RWPE1 (cell line): ENCODE measurements at regions not wholly inside any gene's neighbourhood (a gene's known extent, or its start where the extent isn't known, plus 50 kb on each side); places are given as distances from the start of the nearest gene placed in this dataset.
A peak's percentile ranks its signal among the peaks of the same experiment; 100 is the strongest.

ENCODE experiments used
- CTCF ChIA-PET: fragments of 350-600 bp; sonication (Branson Sonifier 250); formaldehyde crosslinking; extraction: SDS; loops from one replicate; lab custom pipeline; 2021; lab: Yijun Ruan, JAX
- POLR2A ChIA-PET: fragments of 400-600 bp; formaldehyde crosslinking; extraction: SDS; loops from one replicate; lab custom pipeline; 2020; ENCODE audit warnings: antibody characterized with exemption; ENCODE audit not compliant: low non-redundant PET; lab: Yijun Ruan, JAX
- DNase-seq: peaks from one replicate; pipeline ENCODE4 v3.0.0; 2012; ENCODE audit warnings: low spot score
- H3K27ac ChIP-seq: fragments of 450-650 bp; 2 replicates; pipeline ENCODE4 v1.5.1; 2017
- TF ChIP-seq, protein P1 (sequence below): fragments of 450-650 bp; conservative IDR thresholded peaks from 2 replicates; pipeline ENCODE4 v1.5.1; 2017; ENCODE audit warnings: low read depth, mild to moderate bottlenecking

DNA sequence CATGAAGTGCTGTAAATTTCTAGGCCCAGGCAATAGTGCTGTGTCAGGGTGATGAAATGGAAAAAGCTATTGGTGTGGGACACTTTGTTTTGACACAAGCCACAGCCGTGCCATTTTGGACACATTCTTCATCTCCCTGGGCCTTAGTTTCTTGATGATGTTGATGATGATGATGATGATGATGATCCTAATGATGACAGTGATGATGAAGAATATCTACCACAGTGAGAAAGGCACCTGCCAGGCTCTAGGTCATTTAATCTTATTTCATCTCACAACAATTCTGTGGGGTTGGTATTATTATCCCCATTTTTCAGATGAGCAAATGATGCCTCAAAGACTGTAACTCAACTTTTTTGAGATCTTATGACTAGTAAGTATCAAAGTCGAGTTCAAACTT, 102.2 kb upstream of the STC2 start:
- TF ChIP-seq, protein P1, sequence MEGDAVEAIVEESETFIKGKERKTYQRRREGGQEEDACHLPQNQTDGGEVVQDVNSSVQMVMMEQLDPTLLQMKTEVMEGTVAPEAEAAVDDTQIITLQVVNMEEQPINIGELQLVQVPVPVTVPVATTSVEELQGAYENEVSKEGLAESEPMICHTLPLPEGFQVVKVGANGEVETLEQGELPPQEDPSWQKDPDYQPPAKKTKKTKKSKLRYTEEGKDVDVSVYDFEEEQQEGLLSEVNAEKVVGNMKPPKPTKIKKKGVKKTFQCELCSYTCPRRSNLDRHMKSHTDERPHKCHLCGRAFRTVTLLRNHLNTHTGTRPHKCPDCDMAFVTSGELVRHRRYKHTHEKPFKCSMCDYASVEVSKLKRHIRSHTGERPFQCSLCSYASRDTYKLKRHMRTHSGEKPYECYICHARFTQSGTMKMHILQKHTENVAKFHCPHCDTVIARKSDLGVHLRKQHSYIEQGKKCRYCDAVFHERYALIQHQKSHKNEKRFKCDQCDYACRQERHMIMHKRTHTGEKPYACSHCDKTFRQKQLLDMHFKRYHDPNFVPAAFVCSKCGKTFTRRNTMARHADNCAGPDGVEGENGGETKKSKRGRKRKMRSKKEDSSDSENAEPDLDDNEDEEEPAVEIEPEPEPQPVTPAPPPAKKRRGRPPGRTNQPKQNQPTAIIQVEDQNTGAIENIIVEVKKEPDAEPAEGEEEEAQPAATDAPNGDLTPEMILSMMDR = no peak
- ChIA-PET CTCF (interaction anchor here (1.1 kb wide), 1 partner anchor 147 kb away, joined by 3 read pairs; no protein-coding TSS in a partner anchor), POLR2A (no interaction called here)
- H3K27ac ChIP-seq = no peak overlapping the region
- no peak for DNase-seq

DNA sequence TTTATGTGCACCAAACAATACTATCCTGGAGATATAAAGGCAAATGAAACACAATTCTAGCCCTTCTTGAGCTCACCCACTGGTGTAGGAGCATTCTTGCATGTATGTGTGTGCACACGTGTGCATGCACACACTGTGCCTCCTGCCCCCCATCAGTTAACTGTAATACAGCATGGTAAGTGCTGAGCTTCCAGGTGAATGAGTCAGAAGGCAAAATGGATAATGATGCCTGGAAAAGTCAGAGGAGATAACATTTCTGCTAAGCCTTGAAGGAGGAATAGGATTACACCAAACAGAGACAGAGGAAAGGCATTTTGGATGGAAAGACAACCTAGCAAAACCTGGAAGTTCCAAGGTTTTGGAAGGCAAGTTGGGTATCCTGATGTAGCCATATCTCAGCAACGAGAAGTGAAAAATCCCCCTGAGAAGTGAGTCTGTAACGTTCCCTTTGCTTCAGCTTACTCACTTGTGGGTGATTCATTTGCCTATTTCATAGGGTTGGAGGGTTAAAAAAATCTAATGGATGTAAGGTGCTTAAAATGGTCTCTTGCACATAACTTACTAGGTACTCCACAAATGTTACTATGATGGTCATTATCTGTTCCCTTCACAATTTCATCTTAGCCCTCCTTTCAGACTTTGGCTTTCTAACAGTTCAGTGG, 101.4 kb upstream of the STC2 start:
- TF ChIP-seq, protein P1 = no peak
- DNase-seq = peak; percentile 19
- H3K27ac ChIP-seq = no peak overlapping the region
- ChIA-PET CTCF (interaction anchor here (0.5 to 1.1 kb wide), 3 partner anchors 21 to 186 kb away, joined by 3 to 4 read pairs (median 3); no protein-coding TSS in a partner anchor), POLR2A (no interaction called here)

DNA sequence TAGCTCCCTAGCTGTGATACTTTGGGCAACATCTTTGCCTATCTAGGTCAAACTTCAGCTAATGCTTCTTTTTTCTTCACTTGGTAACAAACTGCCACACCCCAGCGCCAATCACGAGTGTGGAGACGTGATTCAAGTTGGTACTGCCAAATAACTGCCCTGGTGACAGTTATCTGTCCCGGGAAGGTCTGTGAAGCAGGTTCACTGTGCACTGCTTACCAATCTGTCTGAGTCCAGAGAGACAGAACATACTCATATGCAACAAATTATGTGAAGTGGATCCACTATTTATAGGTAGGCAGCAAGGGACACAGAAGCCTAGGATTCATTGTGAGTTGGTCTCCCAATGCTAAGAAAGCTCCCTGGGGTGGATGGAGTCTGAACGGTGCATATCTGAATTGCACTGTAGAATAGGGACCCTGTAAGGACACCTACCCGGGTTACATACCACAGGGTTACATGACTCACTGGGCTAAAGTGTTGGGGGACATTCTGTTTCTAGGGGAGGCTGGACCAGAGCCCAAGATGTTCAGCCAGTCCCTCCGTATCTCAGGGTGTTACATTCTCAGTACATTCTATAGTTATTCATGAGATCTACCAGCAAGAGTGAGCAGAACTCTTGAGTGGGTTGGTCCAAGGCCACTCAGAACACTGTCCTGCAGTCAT, 95.4 kb upstream of the STC2 start:
- DNase-seq = no peak
- CTCF ChIA-PET = no interaction called here
- H3K27ac ChIP-seq = no peak overlapping the region
- POLR2A ChIA-PET = no interaction called here
- TF ChIP-seq, protein P1 = no peak

DNA sequence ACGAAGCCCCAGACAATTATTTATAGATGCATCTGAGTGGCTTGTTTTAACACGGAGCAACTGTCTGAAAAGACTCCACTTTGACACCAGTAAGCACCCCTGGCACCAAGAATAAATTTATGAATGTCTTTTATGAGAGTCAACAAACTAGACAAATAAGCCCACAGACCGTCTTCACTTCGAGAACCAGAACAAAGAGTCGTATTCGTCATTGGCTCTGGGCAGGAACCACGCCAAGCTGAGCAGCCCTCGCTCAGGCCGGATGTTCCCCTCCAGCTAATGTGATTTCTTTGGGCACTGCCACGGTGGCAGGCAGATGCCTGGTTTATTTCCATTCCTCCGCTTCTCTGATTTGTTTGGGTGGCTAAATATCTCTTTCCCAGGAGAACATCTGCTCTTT, 91.9 kb upstream of the STC2 start:
- DNase-seq = no peak
- H3K27ac ChIP-seq = no peak overlapping the region
- TF ChIP-seq, protein P1 = no peak
- ChIA-PET CTCF (interaction anchor here (0.7 to 2.0 kb wide), 2 partner anchors 127 to 153 kb away, joined by 3 to 6 read pairs; no protein-coding TSS in a partner anchor), POLR2A (no interaction called here)

DNA sequence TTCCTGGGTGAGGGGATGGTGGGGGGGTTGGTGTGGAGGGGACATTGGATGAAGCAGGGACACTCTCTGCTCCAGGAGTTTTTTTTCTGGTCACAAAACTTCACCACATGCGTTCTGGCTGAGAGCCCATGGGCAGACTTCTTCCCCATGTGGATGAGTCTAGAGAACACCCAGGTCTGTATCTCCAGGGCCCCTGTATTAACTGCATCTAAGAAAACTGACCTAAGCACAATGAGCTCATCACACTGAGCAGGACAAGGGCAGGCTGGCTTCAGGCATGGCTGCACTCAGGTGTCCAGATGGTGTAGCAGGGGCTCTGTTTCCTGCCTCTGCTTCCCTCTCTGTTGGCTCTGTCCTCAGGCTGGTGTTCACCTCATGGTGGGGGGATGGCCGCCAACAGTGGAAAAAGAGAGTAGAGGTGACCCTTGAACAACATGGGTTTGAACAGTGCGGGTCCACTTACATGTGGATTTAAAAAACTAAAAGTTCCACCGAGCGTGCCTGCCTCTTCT, 85.3 kb upstream of the STC2 start:
- POLR2A ChIA-PET = no interaction called here
- DNase-seq = no peak
- H3K27ac ChIP-seq = no peak overlapping the region
- CTCF ChIA-PET = no interaction called here
- TF ChIP-seq, protein P1 = no peak

DNA sequence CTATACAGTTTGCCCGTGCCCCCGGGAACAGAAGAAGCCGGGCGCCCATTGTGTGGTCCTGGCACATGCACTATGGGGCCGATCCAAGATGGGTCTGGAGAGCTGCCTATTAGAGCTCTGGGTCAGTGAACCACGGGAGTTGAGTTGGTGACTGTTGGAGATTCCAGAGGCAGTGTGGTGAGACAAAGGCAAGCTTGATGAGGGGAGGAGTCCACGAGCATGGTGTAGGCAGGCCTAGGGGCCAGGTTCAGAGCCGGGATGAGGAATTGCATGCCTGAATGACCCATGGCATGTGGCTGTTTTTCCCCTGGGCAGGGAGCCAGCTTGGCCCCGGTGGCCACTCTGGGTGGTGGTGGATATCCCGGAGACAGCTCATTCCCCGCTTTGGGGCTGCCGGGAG, 84.4 kb upstream of the STC2 start:
- ChIA-PET CTCF (interaction anchor here (0.6 kb wide), 1 partner anchor 163 kb away, joined by 3 read pairs; no protein-coding TSS in a partner anchor), POLR2A (no interaction called here)
- DNase-seq = no peak
- TF ChIP-seq, protein P1 = no peak
- H3K27ac ChIP-seq = no peak overlapping the region
